HCT116 (cell line): ENCODE measurements at regions not wholly inside any gene's neighbourhood (a gene's known extent, or its start where the extent isn't known, plus 50 kb on each side); places are given as distances from the start of the nearest gene placed in this dataset.

Source experiments
- ATAC-seq: fragments of 200-7000 bp; cut with Tn5 transposase; 2 replicates; pipeline ENCODE4 v1.9.1; 2020; ENCODE audit warnings: mild to moderate bottlenecking, moderate library complexity
- BruUV-seq: library from RNA; stranded (reverse); fragments of 400-500 nt; replicated peaks from 2 replicates; lab custom pipeline; 2021; lab: Mats Ljungman, UMichigan
- CTCF ChIA-PET: fragments of 300-600 bp; sonication (Branson Sonifier 250); formaldehyde crosslinking; loops from one replicate; lab custom pipeline; 2021; ENCODE audit warnings: antibody characterized with exemption; lab: Charles Lee
- POLR2A ChIA-PET: fragments of 300-600, 350-600 bp; sonication (Branson Sonifier 250); formaldehyde crosslinking; loops from one replicate; lab custom pipeline; 2021; ENCODE audit warnings: antibody characterized with exemption; lab: Charles Lee
- RAD21 ChIA-PET, 2 experiments: fragments of 300-600 bp; sonication (Branson Sonifier 250); formaldehyde crosslinking; loops; one replicate each; lab custom pipeline; 2023; ENCODE audit warnings: low total read pairs in 2 of 2; ENCODE audit not compliant: uncharacterized antibody in 2 of 2, unreplicated experiment in 2 of 2, low non-redundant PET in 1 of 2; lab: Charles Lee
- DNase-seq: peaks from one replicate; pipeline ENCODE4 v3.0.0-alpha.2; 2010; ENCODE audit warnings: low read depth, low spot score
- H2AFZ ChIP-seq: fragments of 200-600 bp; shearing (Covaris generic), sonication (generic); 2 replicates; pipeline ENCODE4 v1.6.1; 2017; ENCODE audit warnings: low read depth, mixed run types, mixed read lengths, antibody characterized with exemption, low read length; ENCODE audit not compliant: poor library complexity, severe bottlenecking
- H3K27ac ChIP-seq: 2 replicates; pipeline ENCODE4 v1.5.1; 2012; ENCODE audit warnings: low read depth, low read length
- H3K27me3 ChIP-seq: fragments of 200-600 bp; sonication (generic); 2 replicates; pipeline ENCODE4 v1.6.1; 2016; ENCODE audit warnings: mixed run types, low read length, mixed read lengths; ENCODE audit not compliant: insufficient read depth
- H3K36me3 ChIP-seq, 2 experiments: fragments of 200-500 bp in 1 of 2; fragments of 200-600 bp in 1 of 2; sonication (Bioruptor generic) in 1 of 2; sonication (generic) in 1 of 2; 2 replicates each; pipeline versions ENCODE4 v1.5.1 to v1.6.1; 2014 to 2016; ENCODE audit warnings: low read length in 2 of 2, inconsistent platforms in 1 of 2, mixed read lengths in 1 of 2, mixed run types in 1 of 2; ENCODE audit not compliant: insufficient read depth in 2 of 2, control insufficient read depth in 1 of 2
- H3K4me1 ChIP-seq, 2 experiments: fragments of 200-600 bp in 1 of 2; sonication (generic) in 1 of 2; 2 replicates each; pipeline versions ENCODE4 v1.5.1 to v1.6.1; 2012 to 2017; ENCODE audit warnings: low read length in 2 of 2, inconsistent platforms in 1 of 2, mild to moderate bottlenecking in 1 of 2, mixed read lengths in 1 of 2, mixed run types in 1 of 2, moderate library complexity in 1 of 2; ENCODE audit not compliant: insufficient read depth in 2 of 2, control insufficient read depth in 1 of 2
- H3K4me2 ChIP-seq: fragments of 200-600 bp; sonication (generic); 2 replicates; pipeline ENCODE4 v1.6.1; 2017; ENCODE audit warnings: mixed run types, low read length, mixed read lengths
- H3K4me3 ChIP-seq, 2 experiments: fragments of 200-600 bp in 1 of 2; sonication (generic) in 1 of 2; replicated peaks in 1 of 2; 2 replicates each; pipeline ENCODE4 v1.5.1; 2011 to 2016; ENCODE audit warnings: low read length in 2 of 2, control low read depth in 1 of 2, low read depth in 1 of 2, mild to moderate bottlenecking in 1 of 2, mixed read lengths in 1 of 2, mixed run types in 1 of 2
- H3K79me2 ChIP-seq: fragments of 200-600 bp; sonication (generic); 2 replicates; pipeline ENCODE4 v1.6.1; 2017; ENCODE audit warnings: mild to moderate bottlenecking, mixed run types, low read length, moderate library complexity, mixed read lengths; ENCODE audit not compliant: insufficient read depth
- H3K9ac ChIP-seq: fragments of 200-600 bp; sonication (generic); 2 replicates; pipeline ENCODE4 v1.6.1; 2016; ENCODE audit warnings: low read length, mixed read lengths
- H3K9me2 ChIP-seq: fragments of 200-600 bp; sonication (generic), shearing (Covaris generic); 2 replicates; pipeline ENCODE4 v1.6.1; 2017; ENCODE audit warnings: mixed run types, mild to moderate bottlenecking, moderate library complexity; ENCODE audit not compliant: insufficient read depth
- H3K9me3 ChIP-seq, 2 experiments: fragments of 200-500 bp in 1 of 2; fragments of 200-600 bp in 1 of 2; sonication (Bioruptor generic) in 1 of 2; sonication (generic) in 1 of 2; 2 replicates each; pipeline ENCODE4 v1.6.1; 2014 to 2017; ENCODE audit warnings: low read length in 2 of 2, mixed read lengths in 2 of 2, inconsistent platforms in 1 of 2, low read depth in 1 of 2, mild to moderate bottlenecking in 1 of 2, mixed run types in 1 of 2, moderate library complexity in 1 of 2; ENCODE audit not compliant: control insufficient read depth in 1 of 2, insufficient read depth in 1 of 2
- H4K20me1 ChIP-seq: fragments of 200-600 bp; sonication (generic), shearing (Covaris generic); 2 replicates; pipeline ENCODE4 v1.6.1; 2017; ENCODE audit warnings: mixed run types, mild to moderate bottlenecking, moderate library complexity; ENCODE audit not compliant: insufficient read depth
- CBX3 ChIP-seq: IDR thresholded peaks from 2 replicates; pipeline ENCODE4 v1.6.1; 2012; ENCODE audit warnings: low read depth
- CEBPB ChIP-seq: IDR thresholded peaks from 2 replicates; pipeline ENCODE4 v1.6.1; 2012; ENCODE audit warnings: low read depth
- CTCF ChIP-seq, 3 experiments: fragments of 200-600 bp in 1 of 3; sonication (generic) in 1 of 3; IDR thresholded peaks in 2 of 3; conservative IDR thresholded peaks in 1 of 3; 2 replicates each; pipeline ENCODE4 v1.5.1; 2012 to 2017; ENCODE audit warnings: low read depth in 2 of 3, low read length in 2 of 3, antibody characterized with exemption in 1 of 3, borderline replicate concordance in 1 of 3, control low read depth in 1 of 3, mild to moderate bottlenecking in 1 of 3, mixed read lengths in 1 of 3, mixed run types in 1 of 3, moderate library complexity in 1 of 3; ENCODE audit not compliant: insufficient read depth in 1 of 3
- EGR1 ChIP-seq: IDR thresholded peaks from 2 replicates; pipeline ENCODE4 v1.6.1; 2012; ENCODE audit warnings: low read depth
- ELF1 ChIP-seq: IDR thresholded peaks from 2 replicates; pipeline ENCODE4 v1.6.1; 2012; ENCODE audit warnings: low read depth, borderline replicate concordance
- EZH2 ChIP-seq: fragments of 200-600 bp; sonication (generic); IDR thresholded peaks from 2 replicates; pipeline ENCODE4 v1.6.1; 2017; ENCODE audit warnings: antibody characterized with exemption, mixed run types
- EZH2phosphoT487 ChIP-seq: fragments of 200-600 bp; IDR thresholded peaks from 2 replicates; pipeline ENCODE4 v1.6.1; 2018; ENCODE audit warnings: antibody characterized with exemption, borderline replicate concordance
- FOSL1 ChIP-seq: IDR thresholded peaks from 2 replicates; pipeline ENCODE4 v1.6.1; 2012; ENCODE audit warnings: low read depth
- JUND ChIP-seq: IDR thresholded peaks from 2 replicates; pipeline ENCODE4 v1.6.1; 2012
- MAX ChIP-seq: IDR thresholded peaks from 2 replicates; pipeline ENCODE4 v1.6.1; 2012
- RAD21 ChIP-seq: IDR thresholded peaks from 2 replicates; pipeline ENCODE4 v1.6.1; 2012; ENCODE audit warnings: low read depth, mild to moderate bottlenecking
- REST ChIP-seq: IDR thresholded peaks from 2 replicates; pipeline ENCODE4 v1.6.1; 2012; ENCODE audit warnings: low read depth
- SP1 ChIP-seq: IDR thresholded peaks from 2 replicates; pipeline ENCODE4 v1.6.1; 2012; ENCODE audit warnings: low read depth
- SRF ChIP-seq: IDR thresholded peaks from 2 replicates; pipeline ENCODE4 v1.6.1; 2012; ENCODE audit warnings: low read depth
- TCF7L2 ChIP-seq: IDR thresholded peaks from 2 replicates; pipeline ENCODE4 v1.7.0; 2011; ENCODE audit warnings: borderline replicate concordance, inconsistent platforms; ENCODE audit not compliant: insufficient read depth, insufficient read length; ENCODE audit errors: extremely low read depth
- YY1 ChIP-seq: IDR thresholded peaks from 2 replicates; pipeline ENCODE4 v1.6.1; 2011; ENCODE audit warnings: low read length, low read depth, moderate library complexity, mild to moderate bottlenecking; ENCODE audit not compliant: insufficient replicate concordance; ENCODE audit errors: extremely low read depth
- ZBTB33 ChIP-seq: IDR thresholded peaks from 2 replicates; pipeline ENCODE4 v1.6.1; 2011; ENCODE audit warnings: mild to moderate bottlenecking, low read length, moderate library complexity; ENCODE audit not compliant: insufficient replicate concordance; ENCODE audit errors: extremely low read depth
- ZFX ChIP-seq: fragments of 450-650 bp; IDR thresholded peaks from 2 replicates; pipeline ENCODE4 v1.6.1; 2017
- intact Hi-C: fragments of 100-400 bp; cut with micrococcal nuclease; formaldehyde crosslinking; loops from 2 replicates; pipeline ENCODE4 v1.10.0; 2022

- RAD21 ChIA-PET: no interaction called here
- Histone ChIP-seq H3K9me3 (no peaks in the 10 kb centered on the region), H3K36me3 (no peaks in the 10 kb centered on the region), H3K27me3 (no peaks in the 10 kb centered on the region), H2AFZ (no peak overlapping the region), H3K4me2 (no peak overlapping the region), H4K20me1 (no peaks in the 10 kb centered on the region), H3K4me1 (no peaks in the 10 kb centered on the region), H3K27ac (no peak overlapping the region), H3K9me2 (no peaks in the 10 kb centered on the region), H3K79me2 (no peaks in the 10 kb centered on the region), H3K4me3 (no peak overlapping the region), H3K9ac (no peak overlapping the region)
- CTCF ChIA-PET: no interaction called here
- TF ChIP-seq TCF7L2 (no peak), EGR1 (no peak), ZBTB33 (no peak), YY1 (no peak), RAD21 (no peak), CBX3 (no peak), MAX (no peak), JUND (no peak), CTCF (IDR thresholded peaks at IDR 0.05 in 2 of 3, conservative IDR thresholded peaks at IDR 0.05 in 1 of 3; ENCODE audit: borderline replicate concordance in 1 of 3, insufficient read depth in 1 of 3, low read depth in 2 of 3, low read length in 2 of 3) (no peak), SP1 (no peak), FOSL1 (no peak), ELF1 (no peak), EZH2 (no peak), ZFX (no peak), EZH2phosphoT487 (no peak), REST (no peak), SRF (no peak), CEBPB (no peak)
- ATAC-seq: no peak
- POLR2A ChIA-PET: no interaction called here
- no TSS peak for BruUV-seq
- no peak for DNase-seq
- intact Hi-C loops: no loop called here
These were observed 857.8 kb downstream of the TUSC7 start for GRCh38 chr3:117567382-117567781.
